IPS-18a (cell line): ENCODE measurements at regions not wholly inside any gene's neighbourhood (a gene's known extent, or its start where the extent isn't known, plus 50 kb on each side); places are given as distances from the start of the nearest gene placed in this dataset.
"Not testable (repeated sequence)": the region's sequence is repeated elsewhere in the genome, so short reads cannot be mapped to it uniquely, and the experiment has no call there.

Experiments
- H3K27ac ChIP-seq: one replicate; pipeline ENCODE4 v1.5.1; 2013; ENCODE audit warnings: low read length
- H3K27me3 ChIP-seq: one replicate; pipeline ENCODE4 v1.6.1; 2013; ENCODE audit warnings: mild to moderate bottlenecking, low read length; ENCODE audit not compliant: control insufficient read depth, insufficient read depth
- H3K36me3 ChIP-seq: one replicate; pipeline ENCODE4 v1.6.1; 2013; ENCODE audit warnings: low read depth, low read length; ENCODE audit not compliant: control insufficient read depth
- H3K4me1 ChIP-seq: one replicate; pipeline ENCODE4 v1.6.1; 2013; ENCODE audit warnings: low read depth, low read length; ENCODE audit not compliant: control insufficient read depth
- H3K4me3 ChIP-seq: one replicate; pipeline ENCODE4 v1.5.1; 2013; ENCODE audit warnings: low read length
- H3K9ac ChIP-seq: one replicate; pipeline ENCODE4 v1.6.1; 2013; ENCODE audit warnings: mild to moderate bottlenecking, low read length, moderate library complexity
- H3K9me3 ChIP-seq: one replicate; pipeline ENCODE4 v1.6.1; 2013; ENCODE audit warnings: low read depth, low read length; ENCODE audit not compliant: control insufficient read depth

GRCh38 chr16:46396131-46396882 lies 224.9 kb downstream of the SHCBP1 start:
- not testable (repeated sequence) for H3K36me3 ChIP-seq, H3K27ac ChIP-seq, H3K9me3 ChIP-seq, H3K4me1 ChIP-seq, H3K4me3 ChIP-seq, H3K27me3 ChIP-seq, H3K9ac ChIP-seq

GRCh38 chr16:46395391-46395921 lies 225.7 kb downstream of the SHCBP1 start:
- H3K27ac ChIP-seq, H3K4me3 ChIP-seq, H3K27me3 ChIP-seq, H3K9me3 ChIP-seq, H3K9ac ChIP-seq, H3K4me1 ChIP-seq, H3K36me3 ChIP-seq: not testable (repeated sequence)

- H3K9me3 ChIP-seq, H3K4me3 ChIP-seq, H3K27ac ChIP-seq, H3K36me3 ChIP-seq, H3K27me3 ChIP-seq, H3K4me1 ChIP-seq, H3K9ac ChIP-seq: not testable (repeated sequence)
Observed at GRCh38 chr16:46394963-46395362, 226.2 kb downstream of the SHCBP1 start.

- not testable (repeated sequence) for H3K4me1 ChIP-seq, H3K27me3 ChIP-seq, H3K27ac ChIP-seq, H3K4me3 ChIP-seq, H3K9ac ChIP-seq, H3K9me3 ChIP-seq, H3K36me3 ChIP-seq
Observed at GRCh38 chr16:46394149-46394548, 227.0 kb downstream of the SHCBP1 start.

GRCh38 chr16:46392930-46393722 lies 228.1 kb downstream of the SHCBP1 start:
- H3K9ac ChIP-seq, H3K4me1 ChIP-seq, H3K4me3 ChIP-seq, H3K27ac ChIP-seq, H3K9me3 ChIP-seq, H3K27me3 ChIP-seq, H3K36me3 ChIP-seq: not testable (repeated sequence)

GRCh38 chr16:46390660-46391462 lies 230.3 kb downstream of the SHCBP1 start:
- not testable (repeated sequence) for H3K27me3 ChIP-seq, H3K4me3 ChIP-seq, H3K9me3 ChIP-seq, H3K9ac ChIP-seq, H3K4me1 ChIP-seq, H3K36me3 ChIP-seq, H3K27ac ChIP-seq

- H3K9me3 ChIP-seq, H3K27me3 ChIP-seq, H3K9ac ChIP-seq, H3K27ac ChIP-seq, H3K4me3 ChIP-seq, H3K36me3 ChIP-seq, H3K4me1 ChIP-seq: not testable (repeated sequence)
Observed at GRCh38 chr16:46389561-46390041, 231.6 kb downstream of the SHCBP1 start.

GRCh38 chr16:46388939-46389491 lies 232.2 kb downstream of the SHCBP1 start:
- not testable (repeated sequence) for H3K27ac ChIP-seq, H3K9me3 ChIP-seq, H3K9ac ChIP-seq, H3K27me3 ChIP-seq, H3K4me1 ChIP-seq, H3K4me3 ChIP-seq, H3K36me3 ChIP-seq

- not testable (repeated sequence) for H3K36me3 ChIP-seq, H3K27ac ChIP-seq, H3K4me1 ChIP-seq, H3K27me3 ChIP-seq, H3K4me3 ChIP-seq, H3K9ac ChIP-seq, H3K9me3 ChIP-seq
Observed at GRCh38 chr16:46388354-46388753, 232.8 kb downstream of the SHCBP1 start.

GRCh38 chr16:46387720-46388119 lies 233.5 kb downstream of the SHCBP1 start:
- not testable (repeated sequence) for H3K27ac ChIP-seq, H3K27me3 ChIP-seq, H3K4me3 ChIP-seq, H3K9me3 ChIP-seq, H3K36me3 ChIP-seq, H3K4me1 ChIP-seq, H3K9ac ChIP-seq
